Heart left ventricle (tissue), 16 donors: ENCODE measurements at regions not wholly inside any gene's neighbourhood (a gene's known extent, or its start where the extent isn't known, plus 50 kb on each side); places are given as distances from the start of the nearest gene placed in this dataset.

Experiments
- ATAC-seq, 4 donors: fragments of 200-7000 bp; cut with Tn5 transposase; one replicate each; pipeline ENCODE4 v1.9.1; 2020 to 2022; ENCODE audit warnings: moderate library complexity in 4 of 4, mild to moderate bottlenecking in 3 of 4, moderate number of reproducible peaks in 1 of 4
- DNase-seq, 5 donors: peaks; one replicate each; pipeline ENCODE4 v3.0.0-alpha.2; 2020
- H3K27ac ChIP-seq, 12 donors: fragments of 200-600 bp; sonication (generic) in 4 of 12; one replicate each; pipeline versions ENCODE4 v1.5.0 to v1.8.0; 2016 to 2022; ENCODE audit warnings: mild to moderate bottlenecking in 2 of 12
- H3K27me3 ChIP-seq, 9 donors: fragments of 200-600 bp; sonication (generic) in 2 of 9; one replicate each; pipeline versions ENCODE4 v1.5.1 to v1.8.0; 2016 to 2022; ENCODE audit warnings: mild to moderate bottlenecking in 3 of 9
- H3K36me3 ChIP-seq, 9 donors: fragments of 200-600 bp; sonication (generic) in 2 of 9; one replicate each; pipeline versions ENCODE4 v1.5.0 to v1.8.0; 2018 to 2022; ENCODE audit warnings: mild to moderate bottlenecking in 2 of 9
- H3K4me1 ChIP-seq, 12 donors: fragments of 200-600 bp; sonication (generic) in 4 of 12; one replicate each; pipeline versions ENCODE4 v1.5.0 to v1.8.0; 2016 to 2022; ENCODE audit warnings: mild to moderate bottlenecking in 3 of 12
- H3K4me3 ChIP-seq, 12 donors: fragments of 200-600 bp; sonication (generic) in 4 of 12; one replicate each; pipeline versions ENCODE4 v1.5.0 to v1.8.0; 2017 to 2022; ENCODE audit warnings: mild to moderate bottlenecking in 9 of 12, moderate library complexity in 4 of 12
- H3K9me3 ChIP-seq, 12 donors: fragments of 200-600 bp; sonication (generic) in 4 of 12; one replicate each; pipeline versions ENCODE4 v1.5.0 to v1.8.0; 2016 to 2022; ENCODE audit warnings: mild to moderate bottlenecking in 1 of 12
- CTCF ChIP-seq, 12 donors: fragments of 200-600 bp; sonication (generic) in 4 of 12; IDR thresholded peaks; one replicate each; pipeline versions ENCODE4 v1.5.0 to v1.8.0; 2018 to 2022; ENCODE audit warnings: antibody characterized with exemption in 12 of 12, mild to moderate bottlenecking in 5 of 12
- POLR2A ChIP-seq, 2 donors: fragments of 450-650 bp; IDR thresholded peaks; one replicate each; pipeline ENCODE4 v1.6.1; 2017; ENCODE audit warnings: antibody characterized with exemption in 2 of 2, mild to moderate bottlenecking in 2 of 2, moderate library complexity in 2 of 2
- WGBS, 4 donors: extraction: QIAGEN DNeasy Blood & Tissue Kit in 2 of 4; methylation state at CpG; one replicate each; pipeline versions ENCODE4 v1.1.5 to v1.1.7; 2013 to 2018; 5-methylcytosine and 5-hydroxymethylcytosine counted together
- intact Hi-C, 10 donors: fragments of 100-400 bp; cut with DNase I; formaldehyde crosslinking; loops; one replicate each; pipeline versions ENCODE4 v1.11.1 to v1.14.2; 2022
- donor health status: ischemic (EF 13 %, LVEDD 7.1; RV severe dilation, severe dysfunction).
- donor health status: healthy with polysubstance abuse.
- donor health status: DM: no; HTN: yes; CAD: no.
- donor health status: DM: no; HTN: no; CAD: no.
- donor health status: ischemic (EF 25% LVEDD 6.9; RV normal size, moderate dysfunction).
- donor health status: ischemic (EF 25% LVEDD 5.7; RV mildly dilated, moderate dysfunction).
- donor health status: healthy.
- donor health status: DM: yes; HTN: yes; CAD: no.
- donor health status: ischemic (EF 35%, LVEDD 5.7; RV mildly dilated, moderate dysfunction).
- donor health status: nonischemic (EF 11% LVEDD 7.7; RV severe dilation, severe dysfunction).
- donor health status: DM: yes; HTN: yes; CAD: no.
- donor health status: PGD.
- donor health status: ischemic (EF 29% LVEDD 5.4; RV normal size, mild dysfunction).
- donor health status: nonischemic (EF 23%, LVEDD 6.1; RV moderate dilation, normal function).

- Histone ChIP-seq H3K4me3 (no peak overlapping the region), H3K4me1 (no peaks in the 10 kb centered on the region), H3K36me3 (no peaks in the 10 kb centered on the region), H3K27me3 (no peaks in the 10 kb centered on the region), H3K27ac (no peak overlapping the region), H3K9me3 (peaks cover 0 to 4% (median 0%) of the 10 kb centered on the region in 12 donors)
- ATAC-seq: no peak
- intact Hi-C loops: no loop called here
- 53 to 73% (median 59%) methylated on average over 4 of the region's 4 CpGs for WGBS, 4 donors
- DNase-seq: no peak
- TF ChIP-seq CTCF (IDR thresholded peaks at IDR 0.05) (no peak), POLR2A (IDR thresholded peaks at IDR 0.05) (no peak)
Observed at GRCh38 chr12:38538319-38538718, 221.7 kb downstream of the ALG10B start.

- Histone ChIP-seq H3K36me3 (no peaks in the 10 kb centered on the region), H3K9me3 (no peaks in the 10 kb centered on the region), H3K27ac (no peak overlapping the region), H3K27me3 (no peaks in the 10 kb centered on the region), H3K4me3 (no peak overlapping the region), H3K4me1 (no peaks in the 10 kb centered on the region)
- 68 to 89% (median 85%) methylated on average over 1 of the region's 1 CpG for WGBS, 4 donors
- no peak for DNase-seq
- ATAC-seq: no peak
- TF ChIP-seq POLR2A (IDR thresholded peaks at IDR 0.05): no peak
- intact Hi-C loops: no loop called here
Observed at GRCh38 chr12:38540156-38540555, 223.6 kb downstream of the ALG10B start.

GRCh38 chr12:38541849-38542248, 225.3 kb downstream of the ALG10B start:
- ATAC-seq: no peak

GRCh38 chr12:38543151-38543550, 226.6 kb downstream of the ALG10B start:
- no peak for TF ChIP-seq CTCF (IDR thresholded peaks at IDR 0.05)
- TF ChIP-seq POLR2A (IDR thresholded peaks at IDR 0.05): no peak
- intact Hi-C loops: no loop called here
- 26 to 47% (median 41%) methylated on average over 1 of the region's 1 CpG for WGBS, 4 donors

More at GRCh38 chr12:38541849-38542248, 225.3 kb downstream of the ALG10B start:
- H3K4me3 ChIP-seq: no peak overlapping the region
- DNase-seq: no peak
- intact Hi-C loops: no loop called here
- H3K9me3 ChIP-seq: no peaks in the 10 kb centered on the region
- TF ChIP-seq POLR2A (IDR thresholded peaks at IDR 0.05) (no peak), CTCF (IDR thresholded peaks at IDR 0.05) (no peak)
- no peaks in the 10 kb centered on the region for H3K27me3 ChIP-seq
- no peaks in the 10 kb centered on the region for H3K36me3 ChIP-seq
- H3K27ac ChIP-seq: no peak overlapping the region
- H3K4me1 ChIP-seq: no peaks in the 10 kb centered on the region

GRCh38 chr12:38544330-38545066, 227.9 kb downstream of the ALG10B start:
- H3K36me3 ChIP-seq: no peaks in the 10 kb centered on the region
- no peak overlapping the region for H3K4me3 ChIP-seq
- ATAC-seq: no peak
- no peaks in the 10 kb centered on the region for H3K9me3 ChIP-seq
- WGBS, 4 donors: 47 to 61% (median 50%) methylated on average over 5 of the region's 5 CpGs
- DNase-seq: no peak
- H3K4me1 ChIP-seq: no peaks in the 10 kb centered on the region
- H3K27ac ChIP-seq: no peak overlapping the region
- intact Hi-C loops: no loop called here
- TF ChIP-seq CTCF (IDR thresholded peaks at IDR 0.05) (no peak), POLR2A (IDR thresholded peaks at IDR 0.05) (no peak)
- H3K27me3 ChIP-seq: no peaks in the 10 kb centered on the region

More at GRCh38 chr12:38543151-38543550, 226.6 kb downstream of the ALG10B start:
- H3K4me1 ChIP-seq: no peaks in the 10 kb centered on the region
- H3K27ac ChIP-seq: no peak overlapping the region
- H3K36me3 ChIP-seq: no peaks in the 10 kb centered on the region
- ATAC-seq: no peak
- no peak overlapping the region for H3K4me3 ChIP-seq
- no peak for DNase-seq
- H3K27me3 ChIP-seq: no peaks in the 10 kb centered on the region
- H3K9me3 ChIP-seq: no peaks in the 10 kb centered on the region
